HCT116 (cell line): ENCODE measurements at regions not wholly inside any gene's neighbourhood (a gene's known extent, or its start where the extent isn't known, plus 50 kb on each side); places are given as distances from the start of the nearest gene placed in this dataset.

Source experiments
- ATAC-seq: fragments of 200-7000 bp; cut with Tn5 transposase; 2 replicates; pipeline ENCODE4 v1.9.1; 2020; ENCODE audit warnings: mild to moderate bottlenecking, moderate library complexity
- BruUV-seq: library from RNA; stranded (reverse); fragments of 400-500 nt; replicated peaks from 2 replicates; lab custom pipeline; 2021; lab: Mats Ljungman, UMichigan
- CTCF ChIA-PET: fragments of 300-600 bp; sonication (Branson Sonifier 250); formaldehyde crosslinking; loops from one replicate; lab custom pipeline; 2021; ENCODE audit warnings: antibody characterized with exemption; lab: Charles Lee
- POLR2A ChIA-PET: fragments of 300-600, 350-600 bp; sonication (Branson Sonifier 250); formaldehyde crosslinking; loops from one replicate; lab custom pipeline; 2021; ENCODE audit warnings: antibody characterized with exemption; lab: Charles Lee
- RAD21 ChIA-PET, 2 experiments: fragments of 300-600 bp; sonication (Branson Sonifier 250); formaldehyde crosslinking; loops; one replicate each; lab custom pipeline; 2023; ENCODE audit warnings: low total read pairs in 2 of 2; ENCODE audit not compliant: uncharacterized antibody in 2 of 2, unreplicated experiment in 2 of 2, low non-redundant PET in 1 of 2; lab: Charles Lee
- DNase-seq: peaks from one replicate; pipeline ENCODE4 v3.0.0-alpha.2; 2010; ENCODE audit warnings: low read depth, low spot score
- H2AFZ ChIP-seq: fragments of 200-600 bp; shearing (Covaris generic), sonication (generic); 2 replicates; pipeline ENCODE4 v1.6.1; 2017; ENCODE audit warnings: low read depth, mixed run types, mixed read lengths, antibody characterized with exemption, low read length; ENCODE audit not compliant: poor library complexity, severe bottlenecking
- H3K27ac ChIP-seq: 2 replicates; pipeline ENCODE4 v1.5.1; 2012; ENCODE audit warnings: low read depth, low read length
- H3K27me3 ChIP-seq: fragments of 200-600 bp; sonication (generic); 2 replicates; pipeline ENCODE4 v1.6.1; 2016; ENCODE audit warnings: mixed run types, low read length, mixed read lengths; ENCODE audit not compliant: insufficient read depth
- H3K36me3 ChIP-seq, 2 experiments: fragments of 200-500 bp in 1 of 2; fragments of 200-600 bp in 1 of 2; sonication (Bioruptor generic) in 1 of 2; sonication (generic) in 1 of 2; 2 replicates each; pipeline versions ENCODE4 v1.5.1 to v1.6.1; 2014 to 2016; ENCODE audit warnings: low read length in 2 of 2, inconsistent platforms in 1 of 2, mixed read lengths in 1 of 2, mixed run types in 1 of 2; ENCODE audit not compliant: insufficient read depth in 2 of 2, control insufficient read depth in 1 of 2
- H3K4me1 ChIP-seq, 2 experiments: fragments of 200-600 bp in 1 of 2; sonication (generic) in 1 of 2; 2 replicates each; pipeline versions ENCODE4 v1.5.1 to v1.6.1; 2012 to 2017; ENCODE audit warnings: low read length in 2 of 2, inconsistent platforms in 1 of 2, mild to moderate bottlenecking in 1 of 2, mixed read lengths in 1 of 2, mixed run types in 1 of 2, moderate library complexity in 1 of 2; ENCODE audit not compliant: insufficient read depth in 2 of 2, control insufficient read depth in 1 of 2
- H3K4me2 ChIP-seq: fragments of 200-600 bp; sonication (generic); 2 replicates; pipeline ENCODE4 v1.6.1; 2017; ENCODE audit warnings: mixed run types, low read length, mixed read lengths
- H3K4me3 ChIP-seq, 2 experiments: fragments of 200-600 bp in 1 of 2; sonication (generic) in 1 of 2; replicated peaks in 1 of 2; 2 replicates each; pipeline ENCODE4 v1.5.1; 2011 to 2016; ENCODE audit warnings: low read length in 2 of 2, control low read depth in 1 of 2, low read depth in 1 of 2, mild to moderate bottlenecking in 1 of 2, mixed read lengths in 1 of 2, mixed run types in 1 of 2
- H3K79me2 ChIP-seq: fragments of 200-600 bp; sonication (generic); 2 replicates; pipeline ENCODE4 v1.6.1; 2017; ENCODE audit warnings: mild to moderate bottlenecking, mixed run types, low read length, moderate library complexity, mixed read lengths; ENCODE audit not compliant: insufficient read depth
- H3K9ac ChIP-seq: fragments of 200-600 bp; sonication (generic); 2 replicates; pipeline ENCODE4 v1.6.1; 2016; ENCODE audit warnings: low read length, mixed read lengths
- H3K9me2 ChIP-seq: fragments of 200-600 bp; sonication (generic), shearing (Covaris generic); 2 replicates; pipeline ENCODE4 v1.6.1; 2017; ENCODE audit warnings: mixed run types, mild to moderate bottlenecking, moderate library complexity; ENCODE audit not compliant: insufficient read depth
- H3K9me3 ChIP-seq, 2 experiments: fragments of 200-500 bp in 1 of 2; fragments of 200-600 bp in 1 of 2; sonication (Bioruptor generic) in 1 of 2; sonication (generic) in 1 of 2; 2 replicates each; pipeline ENCODE4 v1.6.1; 2014 to 2017; ENCODE audit warnings: low read length in 2 of 2, mixed read lengths in 2 of 2, inconsistent platforms in 1 of 2, low read depth in 1 of 2, mild to moderate bottlenecking in 1 of 2, mixed run types in 1 of 2, moderate library complexity in 1 of 2; ENCODE audit not compliant: control insufficient read depth in 1 of 2, insufficient read depth in 1 of 2
- H4K20me1 ChIP-seq: fragments of 200-600 bp; sonication (generic), shearing (Covaris generic); 2 replicates; pipeline ENCODE4 v1.6.1; 2017; ENCODE audit warnings: mixed run types, mild to moderate bottlenecking, moderate library complexity; ENCODE audit not compliant: insufficient read depth
- ATF3 ChIP-seq: IDR thresholded peaks from 2 replicates; pipeline ENCODE4 v1.6.1; 2012
- CBX3 ChIP-seq: IDR thresholded peaks from 2 replicates; pipeline ENCODE4 v1.6.1; 2012; ENCODE audit warnings: low read depth
- CEBPB ChIP-seq: IDR thresholded peaks from 2 replicates; pipeline ENCODE4 v1.6.1; 2012; ENCODE audit warnings: low read depth
- CTCF ChIP-seq, 3 experiments: fragments of 200-600 bp in 1 of 3; sonication (generic) in 1 of 3; IDR thresholded peaks in 2 of 3; conservative IDR thresholded peaks in 1 of 3; 2 replicates each; pipeline ENCODE4 v1.5.1; 2012 to 2017; ENCODE audit warnings: low read depth in 2 of 3, low read length in 2 of 3, antibody characterized with exemption in 1 of 3, borderline replicate concordance in 1 of 3, control low read depth in 1 of 3, mild to moderate bottlenecking in 1 of 3, mixed read lengths in 1 of 3, mixed run types in 1 of 3, moderate library complexity in 1 of 3; ENCODE audit not compliant: insufficient read depth in 1 of 3
- EGR1 ChIP-seq: IDR thresholded peaks from 2 replicates; pipeline ENCODE4 v1.6.1; 2012; ENCODE audit warnings: low read depth
- ELF1 ChIP-seq: IDR thresholded peaks from 2 replicates; pipeline ENCODE4 v1.6.1; 2012; ENCODE audit warnings: low read depth, borderline replicate concordance
- EZH2 ChIP-seq: fragments of 200-600 bp; sonication (generic); IDR thresholded peaks from 2 replicates; pipeline ENCODE4 v1.6.1; 2017; ENCODE audit warnings: antibody characterized with exemption, mixed run types
- FOSL1 ChIP-seq: IDR thresholded peaks from 2 replicates; pipeline ENCODE4 v1.6.1; 2012; ENCODE audit warnings: low read depth
- JUND ChIP-seq: IDR thresholded peaks from 2 replicates; pipeline ENCODE4 v1.6.1; 2012
- MAX ChIP-seq: IDR thresholded peaks from 2 replicates; pipeline ENCODE4 v1.6.1; 2012
- POLR2A ChIP-seq: IDR thresholded peaks from 2 replicates; pipeline ENCODE4 v1.7.0; 2011; ENCODE audit warnings: borderline replicate concordance; ENCODE audit not compliant: insufficient read depth, insufficient read length; ENCODE audit errors: extremely low read depth
- POLR2AphosphoS5 ChIP-seq: IDR thresholded peaks from 2 replicates; pipeline ENCODE4 v1.6.1; 2011; ENCODE audit warnings: mild to moderate bottlenecking, low read depth, low read length, moderate library complexity
- RAD21 ChIP-seq: IDR thresholded peaks from 2 replicates; pipeline ENCODE4 v1.6.1; 2012; ENCODE audit warnings: low read depth, mild to moderate bottlenecking
- REST ChIP-seq: IDR thresholded peaks from 2 replicates; pipeline ENCODE4 v1.6.1; 2012; ENCODE audit warnings: low read depth
- SP1 ChIP-seq: IDR thresholded peaks from 2 replicates; pipeline ENCODE4 v1.6.1; 2012; ENCODE audit warnings: low read depth
- SRF ChIP-seq: IDR thresholded peaks from 2 replicates; pipeline ENCODE4 v1.6.1; 2012; ENCODE audit warnings: low read depth
- TCF7L2 ChIP-seq: IDR thresholded peaks from 2 replicates; pipeline ENCODE4 v1.7.0; 2011; ENCODE audit warnings: borderline replicate concordance, inconsistent platforms; ENCODE audit not compliant: insufficient read depth, insufficient read length; ENCODE audit errors: extremely low read depth
- YY1 ChIP-seq: IDR thresholded peaks from 2 replicates; pipeline ENCODE4 v1.6.1; 2011; ENCODE audit warnings: low read length, low read depth, moderate library complexity, mild to moderate bottlenecking; ENCODE audit not compliant: insufficient replicate concordance; ENCODE audit errors: extremely low read depth
- ZBTB33 ChIP-seq: IDR thresholded peaks from 2 replicates; pipeline ENCODE4 v1.6.1; 2011; ENCODE audit warnings: mild to moderate bottlenecking, low read length, moderate library complexity; ENCODE audit not compliant: insufficient replicate concordance; ENCODE audit errors: extremely low read depth
- ZFX ChIP-seq: fragments of 450-650 bp; IDR thresholded peaks from 2 replicates; pipeline ENCODE4 v1.6.1; 2017
- intact Hi-C: fragments of 100-400 bp; cut with micrococcal nuclease; formaldehyde crosslinking; loops from 2 replicates; pipeline ENCODE4 v1.10.0; 2022

- no peak overlapping the region for H3K4me3 ChIP-seq
- ChIA-PET RAD21 (no interaction called here), CTCF (no interaction called here), POLR2A (no interaction called here)
- no peak overlapping the region for H2AFZ ChIP-seq
- no peaks in the 10 kb centered on the region for H3K9me2 ChIP-seq
- TF ChIP-seq EGR1 (no peak), YY1 (no peak), ATF3 (no peak), TCF7L2 (no peak), REST (no peak), ELF1 (no peak), CTCF (IDR thresholded peaks at IDR 0.05 in 2 of 3, conservative IDR thresholded peaks at IDR 0.05 in 1 of 3; ENCODE audit: borderline replicate concordance in 1 of 3, insufficient read depth in 1 of 3, low read depth in 2 of 3, low read length in 2 of 3) (no peak), EZH2 (no peak), CEBPB (no peak), CBX3 (no peak), ZBTB33 (no peak), POLR2AphosphoS5 (no peak), RAD21 (no peak), POLR2A (no peak), FOSL1 (no peak), JUND (no peak), ZFX (no peak), MAX (no peak), SP1 (no peak), SRF (no peak)
- intact Hi-C loops: no loop called here
- H4K20me1 ChIP-seq: no peaks in the 10 kb centered on the region
- no peak overlapping the region for H3K27ac ChIP-seq
- H3K79me2 ChIP-seq: no peaks in the 10 kb centered on the region
- H3K4me1 ChIP-seq: no peaks in the 10 kb centered on the region
- no peak overlapping the region for H3K9ac ChIP-seq
- H3K27me3 ChIP-seq: no peaks in the 10 kb centered on the region
- no peaks in the 10 kb centered on the region for H3K36me3 ChIP-seq
- BruUV-seq: no TSS peak
- H3K9me3 ChIP-seq: no peaks in the 10 kb centered on the region
- DNase-seq (no peak), ATAC-seq (no peak)
- no peak overlapping the region for H3K4me2 ChIP-seq
Observed at GRCh38 chr3:18838758-18839157, 309.6 kb upstream of the KCNH8 start.
